Activated B cell treated with CpG ODN at 0.5 μM for 24 hours (primary cell): ENCODE measurements at regions not wholly inside any gene's neighbourhood (a gene's known extent, or its start where the extent isn't known, plus 50 kb on each side); places are given as distances from the start of the nearest gene placed in this dataset.

ENCODE experiments used
- ATAC-seq: fragments of 200-7000 bp; cut with Tn5 transposase; one replicate; pipeline ENCODE4 v1.10.0; 2021; ENCODE audit warnings: low read depth, mild to moderate bottlenecking, moderate library complexity
- CTCF ChIA-PET: fragments of 350-600 bp; sonication (Branson Sonifier 250); formaldehyde crosslinking; loops from one replicate; lab custom pipeline; 2021; ENCODE audit warnings: antibody characterized with exemption; lab: Charles Lee
- POLR2A ChIA-PET: fragments of 350-600 bp; sonication (Branson Sonifier 250); formaldehyde crosslinking; loops from one replicate; lab custom pipeline; 2021; ENCODE audit warnings: antibody characterized with exemption; lab: Charles Lee
- DNase-seq: peaks from one replicate; pipeline ENCODE4 v3.0.0; 2022
- H3K27ac Mint-ChIP-seq: one replicate; pipeline ENCODE4 v1.8.0; 2020; ENCODE audit warnings: mixed read lengths
- H3K27me3 Mint-ChIP-seq: one replicate; pipeline ENCODE4 v1.8.0; 2021; ENCODE audit warnings: mixed read lengths
- H3K36me3 Mint-ChIP-seq: one replicate; pipeline ENCODE4 v1.8.0; 2021; ENCODE audit warnings: low read depth, mixed read lengths
- H3K4me1 Mint-ChIP-seq: one replicate; pipeline ENCODE4 v1.8.0; 2021; ENCODE audit warnings: mixed read lengths
- H3K4me3 Mint-ChIP-seq: one replicate; pipeline ENCODE4 v1.8.0; 2020; ENCODE audit warnings: mild to moderate bottlenecking, mixed read lengths
- H3K9me3 Mint-ChIP-seq: one replicate; pipeline ENCODE4 v1.8.0; 2020; ENCODE audit warnings: mixed read lengths
- intact Hi-C: fragments of 100-400 bp; cut with micrococcal nuclease; formaldehyde crosslinking; loops from one replicate; pipeline ENCODE4 v1.15.1; 2024
- TF ChIP-seq, protein P1 (sequence below): fragments of 200-600 bp; IDR thresholded peaks from one replicate; pipeline ENCODE4 v1.8.0; 2022; ENCODE audit warnings: antibody characterized with exemption, mild to moderate bottlenecking

DNA sequence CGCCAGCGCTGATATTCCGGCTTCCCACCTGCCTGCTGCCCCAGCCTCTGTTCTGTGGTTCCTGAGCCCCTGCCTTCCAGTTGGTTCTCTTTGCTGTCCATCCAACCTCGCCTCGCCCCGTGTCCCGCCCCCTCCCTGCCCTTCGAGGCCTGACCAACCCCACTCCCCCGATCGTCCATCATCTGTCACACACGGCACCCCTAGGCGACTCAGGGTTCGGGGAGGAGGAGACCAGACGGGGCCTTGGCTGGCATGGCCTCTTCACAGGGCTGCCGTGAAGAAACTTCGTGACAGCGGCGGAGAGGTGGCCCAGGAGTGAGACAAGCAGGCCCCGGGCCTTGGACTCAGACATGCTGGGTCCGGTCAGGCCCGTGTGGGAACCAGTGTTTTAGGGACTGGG is 226.1 kb downstream of the QKI start:
- POLR2A ChIA-PET, result no interaction called here
- ATAC-seq (no peak), DNase-seq (no peak)
- no peaks in the 10 kb centered on the region for H3K36me3 Mint-ChIP-seq
- peaks cover 2% of the 10 kb centered on the region for H3K4me1 Mint-ChIP-seq
- TF ChIP-seq, protein P1, sequence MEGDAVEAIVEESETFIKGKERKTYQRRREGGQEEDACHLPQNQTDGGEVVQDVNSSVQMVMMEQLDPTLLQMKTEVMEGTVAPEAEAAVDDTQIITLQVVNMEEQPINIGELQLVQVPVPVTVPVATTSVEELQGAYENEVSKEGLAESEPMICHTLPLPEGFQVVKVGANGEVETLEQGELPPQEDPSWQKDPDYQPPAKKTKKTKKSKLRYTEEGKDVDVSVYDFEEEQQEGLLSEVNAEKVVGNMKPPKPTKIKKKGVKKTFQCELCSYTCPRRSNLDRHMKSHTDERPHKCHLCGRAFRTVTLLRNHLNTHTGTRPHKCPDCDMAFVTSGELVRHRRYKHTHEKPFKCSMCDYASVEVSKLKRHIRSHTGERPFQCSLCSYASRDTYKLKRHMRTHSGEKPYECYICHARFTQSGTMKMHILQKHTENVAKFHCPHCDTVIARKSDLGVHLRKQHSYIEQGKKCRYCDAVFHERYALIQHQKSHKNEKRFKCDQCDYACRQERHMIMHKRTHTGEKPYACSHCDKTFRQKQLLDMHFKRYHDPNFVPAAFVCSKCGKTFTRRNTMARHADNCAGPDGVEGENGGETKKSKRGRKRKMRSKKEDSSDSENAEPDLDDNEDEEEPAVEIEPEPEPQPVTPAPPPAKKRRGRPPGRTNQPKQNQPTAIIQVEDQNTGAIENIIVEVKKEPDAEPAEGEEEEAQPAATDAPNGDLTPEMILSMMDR, result no peak
- no peak overlapping the region for H3K27ac Mint-ChIP-seq
- intact Hi-C loops, result no loop called here
- H3K27me3 Mint-ChIP-seq, result peaks cover 4% of the 10 kb centered on the region
- H3K9me3 Mint-ChIP-seq, result no peaks in the 10 kb centered on the region
- no peak overlapping the region for H3K4me3 Mint-ChIP-seq
- CTCF ChIA-PET, result no interaction called here

DNA sequence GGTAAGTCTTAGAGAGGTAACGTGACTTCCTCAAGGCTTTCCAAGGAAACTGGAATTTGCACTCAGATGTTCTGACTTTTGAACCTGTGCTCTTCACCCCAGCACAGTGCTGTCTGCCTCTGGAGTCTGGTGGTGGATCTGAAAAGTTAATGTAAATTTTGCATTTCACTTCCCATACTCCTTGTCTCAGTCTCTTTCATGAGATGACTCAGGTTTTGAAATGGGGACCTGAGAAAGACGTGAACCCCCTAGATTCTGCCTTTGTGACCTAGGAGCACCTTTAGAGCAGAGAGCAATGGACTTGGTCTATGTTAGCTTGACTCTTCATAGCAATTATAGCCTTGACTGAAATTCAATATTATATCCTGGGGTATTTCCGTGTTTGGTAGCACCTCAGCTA is 223.0 kb downstream of the QKI start:
- POLR2A ChIA-PET, result no interaction called here
- CTCF ChIA-PET, result no interaction called here
- no peak overlapping the region for H3K27ac Mint-ChIP-seq
- H3K4me1 Mint-ChIP-seq, result peaks cover 2% of the 10 kb centered on the region
- no peak overlapping the region for H3K4me3 Mint-ChIP-seq
- H3K9me3 Mint-ChIP-seq, result no peaks in the 10 kb centered on the region
- ATAC-seq (peak; percentile 64), DNase-seq (no peak)
- TF ChIP-seq, protein P1, result no peak
- peaks cover 4% of the 10 kb centered on the region for H3K27me3 Mint-ChIP-seq
- H3K36me3 Mint-ChIP-seq, result no peaks in the 10 kb centered on the region
- intact Hi-C loops, result loop anchor here (2.0 kb wide), 1 partner anchor 29 kb away; no protein-coding TSS in a partner anchor

DNA sequence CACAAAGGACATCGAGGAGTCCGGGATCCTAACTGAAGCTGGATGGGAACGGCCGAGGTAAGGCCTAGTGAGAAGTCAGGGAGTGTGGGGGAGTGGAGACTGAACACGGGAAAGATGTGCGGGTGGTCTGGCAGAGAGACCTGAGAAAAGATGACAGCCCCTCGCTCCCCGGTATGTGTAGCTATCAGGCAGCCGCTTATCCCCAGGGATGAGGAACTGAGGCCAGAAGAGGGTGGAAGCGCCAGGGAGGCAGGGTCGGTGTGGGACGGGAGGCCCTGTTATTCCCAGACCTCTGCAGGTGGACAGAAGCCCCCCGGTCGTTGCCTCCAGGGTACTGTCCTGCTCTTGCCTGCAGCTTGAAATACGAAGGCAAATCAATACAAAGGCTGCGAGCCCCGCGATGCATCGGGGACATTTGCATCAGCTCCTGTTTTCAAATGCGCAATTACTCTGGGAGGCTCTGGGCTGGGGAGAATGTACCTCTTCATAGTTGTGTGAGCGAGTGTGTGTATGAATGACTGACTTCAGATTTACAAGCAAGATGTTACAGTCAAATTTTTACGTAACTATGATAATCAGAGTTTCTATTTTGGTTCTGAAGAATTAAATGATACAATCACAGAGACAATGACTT is 221.3 kb downstream of the QKI start:
- H3K9me3 Mint-ChIP-seq, result no peaks in the 10 kb centered on the region
- H3K4me3 Mint-ChIP-seq, result no peak overlapping the region
- ChIA-PET POLR2A (no interaction called here), CTCF (no interaction called here)
- H3K36me3 Mint-ChIP-seq, result no peaks in the 10 kb centered on the region
- H3K27me3 Mint-ChIP-seq, result peaks cover 11% of the 10 kb centered on the region
- DNase-seq (no peak), ATAC-seq (no peak)
- H3K27ac Mint-ChIP-seq, result no peak overlapping the region
- peaks cover 2% of the 10 kb centered on the region for H3K4me1 Mint-ChIP-seq
- intact Hi-C loops, result loop anchor here (2.0 kb wide), 1 partner anchor 31 kb away; no protein-coding TSS in a partner anchor
- TF ChIP-seq, protein P1, result no peak

DNA sequence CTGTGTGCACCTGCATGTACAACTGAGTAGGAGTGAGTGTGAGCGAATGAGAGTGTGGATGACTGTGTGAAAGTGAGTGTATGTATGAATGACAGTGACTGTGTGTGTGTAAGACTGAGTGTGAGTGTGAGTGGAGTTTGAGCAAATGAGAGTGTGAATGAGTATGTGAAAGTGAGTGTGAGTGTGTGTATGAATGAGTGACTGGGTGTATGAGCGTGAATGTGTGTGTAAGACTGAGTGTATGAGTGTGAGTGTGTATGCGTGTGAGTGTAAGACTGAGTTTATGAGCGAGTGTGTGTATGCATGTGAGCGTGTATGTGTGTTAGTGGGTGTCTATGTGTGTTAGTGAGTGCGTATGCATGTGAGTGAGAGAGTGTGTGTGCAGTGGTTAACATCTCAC is 220.8 kb downstream of the QKI start:
- Mint-ChIP-seq H3K4me1 (peaks cover 2% of the 10 kb centered on the region), H3K9me3 (no peaks in the 10 kb centered on the region), H3K4me3 (no peak overlapping the region), H3K27me3 (peaks cover 11% of the 10 kb centered on the region), H3K27ac (no peak overlapping the region), H3K36me3 (no peaks in the 10 kb centered on the region)
- TF ChIP-seq, protein P1, result no peak
- DNase-seq (no peak), ATAC-seq (no peak)
- CTCF ChIA-PET, result no interaction called here
- POLR2A ChIA-PET, result no interaction called here
- intact Hi-C loops, result no loop called here

DNA sequence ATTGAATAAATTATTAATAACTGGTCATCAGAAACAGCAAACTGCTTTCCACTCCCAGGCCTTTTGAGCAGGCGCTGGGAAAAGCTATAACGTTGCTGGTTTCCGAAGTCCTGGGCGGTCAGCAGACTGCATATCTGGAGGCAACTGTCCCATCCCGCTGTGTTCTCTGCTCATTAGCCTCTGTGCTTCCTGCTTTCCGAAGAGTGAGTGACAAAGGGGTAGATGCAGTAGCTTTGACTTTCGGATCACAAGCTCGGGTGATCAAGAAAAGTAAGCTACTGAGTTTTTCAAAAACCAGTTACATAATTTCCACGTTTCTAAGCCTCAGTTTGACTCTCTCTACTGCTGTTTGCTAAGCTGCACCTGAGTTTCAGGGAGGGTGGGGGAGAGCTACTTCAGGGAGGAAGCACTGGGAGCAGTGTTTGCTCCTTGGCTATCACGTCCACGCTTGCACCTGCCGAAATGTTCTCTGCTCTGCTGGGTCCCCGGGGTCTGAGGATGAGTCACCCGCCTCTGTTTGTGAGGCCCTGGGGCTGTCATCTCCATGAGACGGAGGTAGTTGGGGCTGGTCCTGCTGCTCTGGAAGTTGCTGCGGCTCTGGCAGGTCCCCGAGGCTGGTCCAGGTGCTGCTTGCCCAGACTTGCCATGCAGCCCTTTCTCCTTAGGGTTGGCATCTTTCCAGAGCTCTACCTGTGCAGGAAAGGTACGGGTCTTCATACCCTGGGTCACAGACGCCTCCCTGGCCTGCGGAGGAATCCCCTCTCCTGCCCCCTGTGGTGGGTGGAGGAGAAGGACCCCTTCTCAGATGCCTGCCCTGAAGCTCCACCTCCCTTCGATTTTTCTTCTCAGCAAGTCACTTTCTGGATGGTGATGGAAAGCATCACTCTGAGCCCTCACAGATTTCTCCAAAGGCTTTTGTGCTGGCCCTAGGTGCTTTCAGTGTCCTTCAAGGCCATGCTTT is 220.0 kb downstream of the QKI start:
- Mint-ChIP-seq H3K9me3 (no peaks in the 10 kb centered on the region), H3K27me3 (peaks cover 11% of the 10 kb centered on the region), H3K36me3 (no peaks in the 10 kb centered on the region), H3K4me1 (peaks cover 2% of the 10 kb centered on the region), H3K4me3 (no peak overlapping the region), H3K27ac (no peak overlapping the region)
- ChIA-PET CTCF (no interaction called here), POLR2A (no interaction called here)
- TF ChIP-seq, protein P1, result no peak
- DNase-seq (no peak), ATAC-seq (peak; percentile 68)
- intact Hi-C loops, result no loop called here
